HepG2 (cell line): ENCODE measurements at regions not wholly inside any gene's neighbourhood (a gene's known extent, or its start where the extent isn't known, plus 50 kb on each side); places are given as distances from the start of the nearest gene placed in this dataset.

ENCODE experiments used
- ATAC-seq: fragments of 200-7000 bp; cut with Tn5 transposase; 3 replicates; pipeline ENCODE4 v1.9.1; 2020; ENCODE audit warnings: mild to moderate bottlenecking, moderate library complexity
- BruUV-seq: library from RNA; stranded (reverse); fragments of 400-500 nt; replicated peaks from 2 replicates; lab custom pipeline; 2021; lab: Mats Ljungman, UMichigan
- CTCF ChIA-PET: fragments of 300-600 bp; formaldehyde crosslinking; extraction: SDS; loops from one replicate; lab custom pipeline; 2021; ENCODE audit warnings: low total read pairs, inconsistent platforms, low intra/inter-chr PET ratio; lab: Yijun Ruan, JAX
- POLR2A ChIA-PET: fragments of 350-600 bp; sonication (Branson Sonifier 250); formaldehyde crosslinking; loops from one replicate; lab custom pipeline; 2020; ENCODE audit warnings: antibody characterized with exemption, inconsistent platforms; lab: Yijun Ruan, JAX
- DNase-seq: peaks from one replicate; pipeline ENCODE4 v3.0.0-alpha.2; 2015; ENCODE audit warnings: low spot score
- FAIRE-seq: peaks from 3 replicates; lab custom pipeline; 2011; peaks lifted over from hg19 to GRCh38; lab: Jason Lieb, UNC
- H2AFZ ChIP-seq: one replicate; pipeline ENCODE4 v1.6.1; 2011; ENCODE audit warnings: low read length, inconsistent platforms
- H3K27ac ChIP-seq: fragments of 300-600 bp; 3 replicates; pipeline ENCODE4 v1.8.0; 2011; ENCODE audit warnings: mixed run types, mild to moderate bottlenecking, mixed read lengths, low read length, inconsistent platforms; ENCODE audit not compliant: insufficient read depth; ENCODE audit errors: extremely low read length
- H3K27me3 ChIP-seq, 2 experiments: fragments of 200-600 bp in 1 of 2; 2 replicates in 1 of 2; 3 replicates in 1 of 2; pipeline versions ENCODE4 v1.6.0 to v1.8.0; 2011; ENCODE audit warnings: low read length in 2 of 2, mild to moderate bottlenecking in 2 of 2, moderate library complexity in 2 of 2, inconsistent platforms in 1 of 2; ENCODE audit not compliant: insufficient read depth in 2 of 2, control insufficient read depth in 1 of 2
- H3K36me3 ChIP-seq, 2 experiments: fragments of 200-600 bp in 1 of 2; replicated peaks in 1 of 2; 2 replicates in 1 of 2; 3 replicates in 1 of 2; pipeline versions ENCODE4 v1.5.1 to v1.8.0; 2011; ENCODE audit warnings: low read length in 2 of 2, inconsistent platforms in 1 of 2; ENCODE audit not compliant: insufficient read depth in 2 of 2, control insufficient read depth in 1 of 2
- H3K4me1 ChIP-seq: 2 replicates; pipeline ENCODE4 v1.5.1; 2012; ENCODE audit warnings: low read length, inconsistent platforms; ENCODE audit not compliant: insufficient read depth
- H3K4me2 ChIP-seq: 2 replicates; pipeline ENCODE4 v1.6.0; 2011; ENCODE audit warnings: low read depth, low read length, inconsistent platforms
- H3K4me3 ChIP-seq, 3 experiments: fragments of 200-600 bp in 1 of 3; sonication (generic), shearing (Covaris generic) in 1 of 3; replicated peaks in 1 of 3; 2 replicates each; pipeline ENCODE4 v1.5.1; 2011 to 2016; ENCODE audit warnings: low read length in 3 of 3, inconsistent platforms in 2 of 3, low read depth in 2 of 3, mild to moderate bottlenecking in 2 of 3, control low read depth in 1 of 3, mixed read lengths in 1 of 3; ENCODE audit not compliant: insufficient read depth in 1 of 3
- H3K79me2 ChIP-seq: one replicate; pipeline ENCODE4 v1.6.1; 2011; ENCODE audit warnings: low read length, inconsistent platforms; ENCODE audit not compliant: insufficient read depth
- H3K9ac ChIP-seq: 2 replicates; pipeline ENCODE4 v1.6.0; 2011; ENCODE audit warnings: mild to moderate bottlenecking, low read depth, low read length, inconsistent platforms; ENCODE audit not compliant: insufficient read depth
- H3K9me3 ChIP-seq: 2 replicates; pipeline ENCODE4 v1.5.1; 2012; ENCODE audit warnings: mild to moderate bottlenecking, low read length
- H4K20me1 ChIP-seq: 2 replicates; pipeline ENCODE4 v1.6.0; 2011; ENCODE audit warnings: inconsistent platforms, mild to moderate bottlenecking, low read length, moderate library complexity; ENCODE audit not compliant: insufficient read depth
- CREBL2 ChIP-seq: sonication (generic); formaldehyde crosslinking; IDR thresholded peaks from 2 replicates; pipeline ENCODE4 v1.8.1; 2023; ENCODE audit warnings: missing genetic modification reagents, mild to moderate bottlenecking, borderline replicate concordance
- HNRNPL ChIP-seq: fragments of 200-400 bp; formaldehyde crosslinking; IDR thresholded peaks from 2 replicates; pipeline ENCODE4 v1.6.1; 2017; ENCODE audit warnings: mild to moderate bottlenecking, low read depth, low read length
- KLF12 ChIP-seq: sonication (generic); formaldehyde crosslinking; IDR thresholded peaks from 2 replicates; pipeline ENCODE4 v1.4.0; 2020; ENCODE audit warnings: missing genetic modification reagents, borderline replicate concordance
- KLF13 ChIP-seq: sonication (generic); formaldehyde crosslinking; IDR thresholded peaks from 2 replicates; pipeline ENCODE4 v1.4.0; 2020; ENCODE audit warnings: mild to moderate bottlenecking, missing genetic modification reagents
- LCORL ChIP-seq, 2 experiments: fragments of 450-650 bp in 1 of 2; sonication (generic) in 1 of 2; formaldehyde crosslinking in 1 of 2; IDR thresholded peaks; 2 replicates each; pipeline versions ENCODE4 v1.5.0 to v1.6.1; 2017 to 2020; ENCODE audit warnings: antibody characterized with exemption in 1 of 2, missing genetic modification reagents in 1 of 2
- MAZ ChIP-seq, 2 experiments: sonication (generic) in 1 of 2; formaldehyde crosslinking in 1 of 2; IDR thresholded peaks; 2 replicates each; pipeline versions ENCODE4 v1.5.0 to v1.6.1; 2012 to 2020; ENCODE audit warnings: low read depth in 2 of 2, mild to moderate bottlenecking in 2 of 2, borderline replicate concordance in 1 of 2, improper control_type of control experiment in 1 of 2, low read length in 1 of 2, missing genetic modification reagents in 1 of 2, moderate library complexity in 1 of 2
- RARA ChIP-seq: IDR thresholded peaks from 2 replicates; pipeline ENCODE4 v1.6.1; 2016; ENCODE audit warnings: missing genetic modification reagents, missing compliant biosample characterization
- SCMH1 ChIP-seq: sonication (generic); formaldehyde crosslinking; IDR thresholded peaks from 2 replicates; pipeline ENCODE4 v1.9.0; 2021; ENCODE audit warnings: missing genetic modification reagents, mild to moderate bottlenecking, borderline replicate concordance
- STAT6 ChIP-seq: sonication (generic); formaldehyde crosslinking; IDR thresholded peaks from 2 replicates; pipeline ENCODE4 v1.4.0; 2020; ENCODE audit warnings: missing genetic modification reagents, mild to moderate bottlenecking, borderline replicate concordance
- TBX3 ChIP-seq: fragments of 450-650 bp; IDR thresholded peaks from 2 replicates; pipeline ENCODE4 v1.6.1; 2017; ENCODE audit warnings: antibody characterized with exemption, mild to moderate bottlenecking, inconsistent platforms, borderline replicate concordance
- THAP9 ChIP-seq: sonication (generic); formaldehyde crosslinking; IDR thresholded peaks from 2 replicates; pipeline ENCODE4; 2020; ENCODE audit warnings: missing genetic modification reagents, mild to moderate bottlenecking, borderline replicate concordance
- THYN1 ChIP-seq: sonication (generic); formaldehyde crosslinking; IDR thresholded peaks from 2 replicates; pipeline ENCODE4 v1.8.1; 2023; ENCODE audit warnings: low read depth, mild to moderate bottlenecking, moderate library complexity, missing genetic modification reagents, borderline replicate concordance
- ZBTB2 ChIP-seq: sonication (generic); formaldehyde crosslinking; IDR thresholded peaks from 2 replicates; pipeline ENCODE4 v1.8.0; 2022; ENCODE audit warnings: low read depth, missing genetic modification reagents
- WGBS: methylation state at CpG from one replicate; pipeline ENCODE4 v1.1.6; 2017; ENCODE audit warnings: low lambda C conversion rate; 5-methylcytosine and 5-hydroxymethylcytosine counted together
- in situ Hi-C: cut with HindIII; loops from 2 replicates; pipeline ENCODE4 v1.10.0; 2017; ENCODE audit warnings: low pct_unique_long_range_greater_than_20kb; ENCODE audit not compliant: extremely low pct_ligation_motif_present
- intact Hi-C: fragments of 100-400 bp; cut with micrococcal nuclease; formaldehyde crosslinking; loops from one replicate; pipeline ENCODE4 v1.10.0; 2022; ENCODE audit not compliant: unreplicated experiment

GRCh38 chr3:154540950-154541604 is 111.1 kb upstream of the GPR149 start (continued):
- TF ChIP-seq RARA (CRISPR knock-in tag) (no peak), THYN1 (CRISPR knock-in tag) (no peak)

- Histone ChIP-seq H3K79me2 (no peaks in the 10 kb centered on the region), H3K4me1 (no peaks in the 10 kb centered on the region), H3K9me3 (no peaks in the 10 kb centered on the region), H3K27me3 (no peaks in the 10 kb centered on the region), H3K4me2 (no peak overlapping the region), H3K9ac (no peak overlapping the region), H2AFZ (no peak overlapping the region), H3K27ac (no peak overlapping the region), H4K20me1 (no peaks in the 10 kb centered on the region), H3K4me3 (no peak overlapping the region), H3K36me3 (no peaks in the 10 kb centered on the region)
- no peak for FAIRE-seq
- WGBS = under 1% methylated on average over 5 of the region's 5 CpGs
- BruUV-seq = no TSS peak
- in situ Hi-C loops (no loop called here), intact Hi-C loops (no loop called here)
- POLR2A ChIA-PET = no interaction called here
- no peak for DNase-seq
- CTCF ChIA-PET = no interaction called here
- ATAC-seq = no peak
- no peak for TF ChIP-seq KLF12
- TF ChIP-seq KLF13 (CRISPR knock-in tag) = no peak
- no peak for TF ChIP-seq TBX3
- TF ChIP-seq LCORL (IDR thresholded peaks at IDR 0.05) = no peak
- no peak for TF ChIP-seq LCORL (CRISPR knock-in tag; IDR thresholded peaks at IDR 0.05)
- no peak for TF ChIP-seq ZBTB2 (CRISPR knock-in tag)
- TF ChIP-seq THAP9 (CRISPR knock-in tag) = no peak
- TF ChIP-seq STAT6 = no peak
- TF ChIP-seq HNRNPL = no peak
- TF ChIP-seq MAZ (IDR thresholded peaks at IDR 0.05; ENCODE audit: borderline replicate concordance, low read depth, low read length) = no peak
- TF ChIP-seq MAZ (CRISPR knock-in tag; IDR thresholded peaks at IDR 0.05; ENCODE audit: low read depth) = no peak
- no peak for TF ChIP-seq CREBL2 (CRISPR knock-in tag)
- TF ChIP-seq SCMH1 (CRISPR knock-in tag) = no peak
Measured at GRCh38 chr3:154538566-154539360, 108.8 kb upstream of the GPR149 start.
